Epithelial cell of proximal tubule (primary cell): ENCODE measurements at regions not wholly inside any gene's neighbourhood (a gene's known extent, or its start where the extent isn't known, plus 50 kb on each side); places are given as distances from the start of the nearest gene placed in this dataset.
"Not testable (repeated sequence)": the region's sequence is repeated elsewhere in the genome, so short reads cannot be mapped to it uniquely, and the experiment has no call there.

Source experiments
- DNase-seq: peaks from one replicate; pipeline ENCODE4 v3.0.0-alpha.2; 2011; ENCODE audit warnings: low read depth
- H3K4me3 ChIP-seq: 2 replicates; pipeline ENCODE4 v1.5.1; 2011; ENCODE audit warnings: low read depth, mild to moderate bottlenecking, low read length

DNA sequence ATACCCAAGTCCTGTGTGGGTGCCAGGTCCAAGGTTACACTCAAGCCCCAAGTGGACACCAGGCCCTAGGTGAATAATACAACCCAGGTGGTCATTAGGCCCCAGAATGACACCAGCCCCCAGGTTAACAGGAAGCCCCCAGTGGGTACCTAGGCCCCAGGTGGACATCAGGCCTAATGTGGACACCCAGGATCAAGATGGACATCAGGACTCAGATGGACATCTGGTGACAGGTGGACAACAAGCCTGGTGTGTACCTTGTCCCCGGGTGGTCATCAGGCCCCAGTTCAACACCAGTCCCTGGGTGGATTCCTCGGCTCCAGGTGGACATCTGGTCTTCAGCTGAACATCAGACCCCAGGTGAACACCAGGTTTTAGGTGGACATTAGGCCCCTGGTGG is 1485.4 kb upstream of the TPTE start:
- DNase-seq, H3K4me3 ChIP-seq: not testable (repeated sequence)

DNA sequence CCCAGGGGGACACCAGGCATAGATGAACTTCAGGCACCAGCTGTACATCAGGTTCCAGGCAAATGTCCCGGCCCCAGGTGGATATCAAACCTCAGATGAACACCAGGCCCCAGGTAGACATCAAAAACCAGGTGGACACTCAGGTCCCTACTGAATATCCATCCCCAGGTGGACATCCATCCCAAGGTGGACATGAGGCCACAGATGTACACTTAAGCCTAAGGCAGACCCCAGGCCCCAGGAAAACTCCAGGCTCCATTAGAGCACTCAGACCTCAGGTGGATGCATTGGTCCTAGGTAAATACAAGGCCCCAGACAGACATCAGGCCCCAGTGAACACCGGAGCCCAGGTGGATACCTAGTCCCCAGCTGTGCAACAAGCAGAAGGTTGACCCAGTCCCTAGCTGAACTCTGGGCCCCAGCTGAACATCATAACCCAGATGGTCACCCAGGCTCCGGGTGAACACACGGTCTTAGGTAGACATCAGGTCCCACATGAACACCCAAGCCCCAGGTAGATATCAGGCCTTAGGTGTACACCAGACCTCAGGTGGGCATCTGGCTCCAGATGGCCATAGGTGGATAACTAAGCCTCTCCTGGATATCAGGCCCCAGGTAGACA is 1484.3 kb upstream of the TPTE start:
- not testable (repeated sequence) for DNase-seq, H3K4me3 ChIP-seq

DNA sequence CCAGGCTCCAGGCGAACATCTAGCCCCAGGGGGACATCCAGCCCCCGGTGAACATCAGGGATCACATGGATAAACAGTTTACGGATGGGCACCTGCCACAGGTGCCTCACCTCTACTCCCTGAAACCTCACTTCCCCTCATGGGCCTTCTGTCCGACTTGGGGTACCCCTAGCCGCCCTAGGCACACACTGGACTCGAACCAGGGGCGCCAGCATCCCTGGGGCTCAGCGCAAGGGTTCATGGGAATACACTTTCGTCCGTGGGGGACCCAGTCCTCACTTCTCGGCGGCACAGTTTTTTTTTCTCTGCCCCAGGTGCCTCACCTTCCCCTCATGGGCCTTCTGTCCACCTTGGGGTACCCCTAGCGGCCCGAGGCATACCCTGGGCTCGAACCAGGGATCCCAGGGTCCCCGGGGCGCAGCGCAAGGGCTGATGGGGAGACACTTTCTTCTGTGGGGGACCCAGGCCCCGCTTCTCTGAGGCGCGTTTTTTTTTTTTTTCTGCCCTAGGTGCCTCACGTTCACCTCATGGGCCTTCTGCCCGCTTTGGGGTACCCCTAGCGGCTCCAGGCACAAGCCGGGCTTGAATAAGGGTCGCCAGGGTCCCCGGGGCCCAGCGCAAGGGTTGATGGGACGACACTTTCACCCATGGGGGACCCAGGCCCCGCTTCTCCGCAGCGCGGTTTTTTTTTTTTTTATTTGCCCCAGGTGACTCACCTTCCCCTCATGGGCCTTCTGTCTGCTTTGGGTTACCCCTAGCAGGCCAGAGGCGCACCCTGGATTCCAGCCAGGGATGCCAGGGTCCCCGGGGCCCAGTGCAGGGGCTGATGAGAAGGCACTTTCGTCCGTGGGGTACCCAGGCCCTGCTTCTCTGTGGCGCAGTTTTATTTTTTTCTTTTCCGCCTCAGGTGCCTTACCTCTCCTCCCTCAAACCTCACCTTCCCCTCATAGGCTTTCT is 1483.5 kb upstream of the TPTE start:
- not testable (repeated sequence) for H3K4me3 ChIP-seq, DNase-seq

DNA sequence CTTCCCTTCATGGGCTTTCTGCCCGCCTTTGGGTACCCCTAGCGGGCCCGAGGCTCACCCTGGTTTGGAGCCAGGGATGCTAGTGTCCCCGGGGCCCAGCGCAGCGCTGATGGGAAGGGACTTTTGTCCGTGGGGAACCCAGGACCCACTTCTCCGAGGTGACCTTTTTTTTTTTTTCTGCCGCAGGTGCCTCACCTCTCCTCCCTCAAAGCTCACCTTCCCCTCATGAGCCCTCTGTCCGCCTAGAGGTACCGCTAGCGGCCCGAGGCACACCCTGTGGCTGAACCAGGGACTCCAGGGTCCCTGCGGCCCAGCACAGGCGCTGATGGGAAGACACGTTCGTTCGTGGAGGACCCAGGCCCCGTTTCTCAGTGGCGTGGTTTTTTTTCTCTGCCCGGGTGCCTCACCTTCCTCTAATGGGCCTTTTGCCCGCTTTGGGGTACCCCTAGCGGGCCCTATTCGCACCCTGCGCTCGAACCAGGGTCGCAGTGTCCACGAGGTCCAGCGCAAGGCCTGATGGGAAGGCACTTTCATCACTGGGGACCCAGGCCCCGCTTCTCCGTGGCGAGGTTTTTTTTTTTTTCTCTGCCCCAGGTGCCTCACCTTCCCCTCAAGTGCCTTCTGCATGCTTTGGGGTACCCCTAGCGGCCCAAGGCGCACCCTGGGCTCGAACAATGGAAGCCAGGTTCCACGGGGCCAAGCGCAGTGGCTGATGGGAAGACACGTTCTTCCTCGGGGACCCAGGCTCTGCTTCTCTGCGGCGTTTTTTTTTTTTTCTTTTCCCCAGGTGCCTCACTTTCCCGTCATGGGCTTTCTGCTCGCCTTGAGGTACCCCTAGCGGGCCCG is 1481.6 kb upstream of the TPTE start:
- H3K4me3 ChIP-seq, DNase-seq: not testable (repeated sequence)

GRCh38 chr21:9040406-9040805 is 1481.0 kb upstream of the TPTE start:
- not testable (repeated sequence) for H3K4me3 ChIP-seq, DNase-seq

DNA sequence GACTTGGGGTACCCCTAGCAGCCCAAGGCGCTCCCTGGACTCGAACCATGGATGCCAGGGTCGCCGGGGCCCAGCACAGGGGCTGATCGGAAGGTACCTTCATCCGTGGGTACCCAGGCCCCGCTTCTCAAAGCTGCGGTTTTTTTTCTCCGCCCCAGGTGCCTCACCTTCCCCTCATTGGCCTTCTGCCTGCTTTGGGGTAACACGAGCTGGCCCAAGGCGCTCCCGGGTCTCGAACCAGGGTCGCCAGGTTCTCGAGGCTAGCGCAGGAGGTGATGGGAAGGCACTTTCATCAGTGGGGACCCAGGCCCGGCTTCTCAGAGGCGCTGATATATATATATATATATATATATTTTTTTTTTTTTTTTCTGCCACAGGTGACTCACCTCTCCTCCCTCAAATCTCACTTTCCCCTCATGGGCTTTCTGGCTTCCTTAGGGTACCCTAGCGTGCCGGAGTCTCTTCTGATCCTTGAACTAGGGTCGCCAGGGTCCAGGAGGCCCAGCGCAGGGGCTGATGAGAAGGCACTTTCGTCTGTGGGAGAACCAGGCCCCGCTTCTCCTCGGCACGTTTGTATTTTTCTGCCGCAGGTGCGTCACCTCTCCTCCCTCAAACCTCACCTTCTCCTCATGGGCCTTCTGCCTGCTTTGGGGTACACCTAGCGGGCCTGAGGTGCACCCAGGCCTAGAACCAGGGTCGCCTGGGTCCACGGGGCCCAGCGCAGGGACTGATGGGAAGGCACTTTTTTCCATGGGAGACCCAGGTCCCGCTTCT is 1480.0 kb upstream of the TPTE start:
- H3K4me3 ChIP-seq, DNase-seq: not testable (repeated sequence)

- H3K4me3 ChIP-seq: peak overlapping the region; percentile 26
- not testable (repeated sequence) for DNase-seq
Observed at GRCh38 chr21:9043089-9043488, 1478.3 kb upstream of the TPTE start.

DNA sequence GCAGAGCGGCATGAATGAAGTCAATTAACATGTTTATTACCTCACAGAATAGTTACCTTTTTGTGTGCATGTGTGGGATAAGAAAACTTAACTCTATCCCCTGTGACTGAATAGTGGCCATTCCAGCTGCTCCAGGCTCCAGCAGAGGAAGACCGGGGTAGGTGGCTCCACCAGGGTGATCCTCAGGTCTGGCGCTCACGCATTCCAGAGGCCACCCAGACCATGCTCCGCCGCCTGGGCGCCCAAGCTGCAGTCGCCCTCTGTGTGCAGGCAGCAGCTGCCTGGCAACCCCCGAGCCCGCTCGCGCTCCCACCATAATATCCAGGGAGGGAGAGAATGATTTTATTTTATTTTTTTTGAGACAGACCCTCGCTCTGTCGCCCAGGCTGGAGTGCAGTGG is 1474.5 kb upstream of the TPTE start:
- not testable (repeated sequence) for DNase-seq, H3K4me3 ChIP-seq

- not testable (repeated sequence) for DNase-seq, H3K4me3 ChIP-seq
Observed at GRCh38 chr21:9067515-9067914, 1453.9 kb upstream of the TPTE start.

DNA sequence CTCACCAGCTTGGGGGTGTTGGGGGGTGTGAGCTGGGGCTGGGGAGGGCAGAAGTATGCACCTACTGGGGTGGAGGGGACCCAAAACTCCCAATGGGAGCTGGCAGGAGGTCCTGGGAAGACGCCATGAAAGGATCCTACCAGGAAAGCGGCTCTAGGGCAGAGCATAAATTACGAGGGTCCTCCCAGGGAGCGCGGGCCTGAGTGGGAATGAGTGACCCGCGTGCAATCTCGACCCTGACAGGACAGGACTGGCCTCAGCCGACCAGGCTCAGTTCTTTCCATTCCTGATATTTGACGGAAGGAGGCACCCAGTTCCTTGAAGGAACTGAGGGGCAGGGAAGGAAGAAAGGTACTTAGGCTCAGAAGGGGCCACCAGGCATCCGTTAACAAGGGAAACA is 1452.8 kb upstream of the TPTE start:
- not testable (repeated sequence) for H3K4me3 ChIP-seq, DNase-seq

DNA sequence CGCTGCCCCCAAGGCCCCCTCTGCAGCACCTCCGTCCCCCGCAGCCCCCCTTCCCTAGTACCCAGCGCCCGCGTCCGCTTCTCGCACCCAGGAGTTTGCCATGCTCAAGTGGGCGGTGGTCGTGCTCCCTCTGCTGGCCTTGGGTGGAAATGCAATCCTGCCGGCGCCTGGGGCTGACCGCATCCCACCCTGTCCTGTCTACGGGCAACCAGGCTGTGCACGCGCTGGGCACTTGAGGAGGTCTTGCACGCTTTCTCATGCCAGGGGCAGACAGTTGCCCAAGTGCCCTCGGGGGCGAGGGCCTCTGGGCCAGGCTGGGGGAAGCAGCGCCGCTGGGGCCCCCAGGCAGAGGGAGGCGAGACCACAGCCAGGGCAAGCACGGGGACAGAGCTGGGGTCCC is 1450.7 kb upstream of the TPTE start:
- H3K4me3 ChIP-seq, DNase-seq: not testable (repeated sequence)

DNA sequence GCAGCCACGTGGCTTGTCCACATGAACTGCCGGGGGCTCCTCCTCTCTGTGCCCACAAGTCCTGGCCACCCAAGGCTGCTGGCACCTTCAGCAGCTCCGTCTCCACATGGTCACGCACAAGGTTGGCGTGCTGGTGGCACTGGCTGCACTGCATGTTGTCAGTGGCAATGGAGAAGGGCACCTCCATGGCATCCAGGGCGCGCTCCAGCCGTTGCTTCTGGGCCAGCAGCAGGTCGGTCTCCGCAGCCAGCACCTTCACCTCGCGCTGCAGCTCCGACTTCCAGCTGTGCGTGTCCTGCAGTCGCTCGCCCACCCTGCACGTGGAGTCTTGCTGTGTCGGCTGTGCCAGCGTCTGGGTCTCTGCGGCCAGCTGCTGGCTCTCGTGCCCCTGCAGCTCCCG is 1448.4 kb upstream of the TPTE start:
- not testable (repeated sequence) for DNase-seq

GRCh38 chr21:9074772-9075171 is 1446.6 kb upstream of the TPTE start:
- not testable (repeated sequence) for H3K4me3 ChIP-seq, DNase-seq

More for the DNA sequence above, 1448.4 kb upstream of the TPTE start:
- not testable (repeated sequence) for H3K4me3 ChIP-seq

GRCh38 chr21:9083091-9083826 is 1438.1 kb upstream of the TPTE start:
- DNase-seq, H3K4me3 ChIP-seq: not testable (repeated sequence)

DNA sequence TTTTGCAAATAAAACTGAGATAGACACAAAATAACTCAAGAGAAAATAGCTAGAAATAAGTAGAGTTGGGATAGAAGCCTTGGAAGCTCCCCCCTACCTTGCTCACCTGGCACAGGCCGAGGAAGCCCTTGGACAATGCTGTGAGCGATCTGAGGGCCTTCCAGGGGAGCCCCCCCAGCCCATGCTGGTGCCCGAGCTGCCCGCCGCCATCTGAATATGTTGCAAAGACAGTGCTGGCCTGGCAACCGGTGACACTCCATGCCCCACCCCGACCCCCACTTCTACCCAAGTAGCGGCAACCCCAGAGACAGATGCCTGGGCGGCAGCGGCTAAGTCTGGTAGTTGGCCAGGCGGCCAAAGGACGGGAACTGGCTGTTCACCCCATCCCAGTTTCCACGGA is 1435.1 kb upstream of the TPTE start:
- H3K4me3 ChIP-seq, DNase-seq: not testable (repeated sequence)

- not testable (repeated sequence) for DNase-seq, H3K4me3 ChIP-seq
Observed at GRCh38 chr21:9087816-9088215, 1433.6 kb upstream of the TPTE start.

GRCh38 chr21:9129741-9130140 is 1391.6 kb upstream of the TPTE start:
- H3K4me3 ChIP-seq, DNase-seq: not testable (repeated sequence)

GRCh38 chr21:9130817-9131216 is 1390.6 kb upstream of the TPTE start:
- not testable (repeated sequence) for H3K4me3 ChIP-seq, DNase-seq
